SK-N-SH (cell line): ENCODE measurements at regions not wholly inside any gene's neighbourhood (a gene's known extent, or its start where the extent isn't known, plus 50 kb on each side); places are given as distances from the start of the nearest gene placed in this dataset.

Experiments
- CTCF ChIA-PET: fragments of 300-600, 350-600 bp; formaldehyde crosslinking; extraction: SDS; loops from one replicate; lab custom pipeline; 2021; lab: Yijun Ruan, JAX
- POLR2A ChIA-PET: fragments of 350-600 bp; sonication (Branson Sonifier 250); formaldehyde crosslinking; extraction: SDS; loops from one replicate; lab custom pipeline; 2020; ENCODE audit warnings: antibody characterized with exemption, inconsistent platforms; lab: Yijun Ruan, JAX
- DNase-seq: peaks from one replicate; pipeline ENCODE4 v3.0.0; 2012
- H2AFZ ChIP-seq: fragments of 200-600 bp; sonication (generic); 2 replicates; pipeline ENCODE4 v1.8.1; 2016; ENCODE audit warnings: antibody characterized with exemption, mild to moderate bottlenecking, low read depth
- H3F3A ChIP-seq: fragments of 200-600 bp; sonication (generic); replicated peaks from 2 replicates; pipeline ENCODE3; 2016; ENCODE audit warnings: antibody characterized with exemption, mild to moderate bottlenecking; ENCODE audit not compliant: insufficient read depth
- H3K27ac ChIP-seq, 2 experiments: fragments of 200-500 bp in 1 of 2; fragments of 200-600 bp in 1 of 2; sonication (Bioruptor generic) in 1 of 2; sonication (generic), shearing (Covaris generic) in 1 of 2; 2 replicates each; pipeline versions ENCODE4 v1.5.1 to v1.6.1; 2014 to 2016; ENCODE audit warnings: low read depth in 2 of 2, inconsistent platforms in 1 of 2, low read length in 1 of 2, mild to moderate bottlenecking in 1 of 2, mixed read lengths in 1 of 2
- H3K27me3 ChIP-seq: fragments of 200-600 bp; sonication (generic), shearing (Covaris generic); 2 replicates; pipeline ENCODE4 v1.6.1; 2016; ENCODE audit warnings: mixed run types; ENCODE audit not compliant: insufficient read depth
- H3K36me3 ChIP-seq, 2 experiments: fragments of 200-500 bp in 1 of 2; fragments of 200-600 bp in 1 of 2; sonication (Bioruptor generic) in 1 of 2; sonication (generic) in 1 of 2; replicated peaks in 1 of 2; 2 replicates each; pipeline versions ENCODE3 to v1.5.1; 2014 to 2016; ENCODE audit warnings: low read length in 1 of 2, mild to moderate bottlenecking in 1 of 2; ENCODE audit not compliant: insufficient read depth in 2 of 2, control insufficient read depth in 1 of 2
- H3K4me1 ChIP-seq, 2 experiments: fragments of 200-500 bp in 1 of 2; fragments of 200-600 bp in 1 of 2; sonication (Bioruptor generic) in 1 of 2; sonication (generic), shearing (Covaris generic) in 1 of 2; 2 replicates each; pipeline versions ENCODE4 v1.5.1 to v1.6.1; 2014 to 2016; ENCODE audit warnings: low read depth in 1 of 2, low read length in 1 of 2, mixed run types in 1 of 2; ENCODE audit not compliant: insufficient read depth in 2 of 2, control insufficient read depth in 1 of 2
- H3K4me2 ChIP-seq: fragments of 200-600 bp; sonication (generic), shearing (Covaris generic); 2 replicates; pipeline ENCODE4 v1.6.1; 2017; ENCODE audit warnings: mixed run types
- H3K4me3 ChIP-seq, 2 experiments: fragments of 200-500 bp in 1 of 2; fragments of 200-600 bp in 1 of 2; sonication (Bioruptor generic) in 1 of 2; sonication (generic), shearing (Covaris generic) in 1 of 2; 2 replicates each; pipeline versions ENCODE4 v1.5.1 to v1.8.1; 2014 to 2016; ENCODE audit warnings: low read depth in 2 of 2, inconsistent platforms in 1 of 2, low read length in 1 of 2, mild to moderate bottlenecking in 1 of 2, mixed read lengths in 1 of 2, moderate library complexity in 1 of 2
- H3K79me2 ChIP-seq: fragments of 200-600 bp; sonication (generic); 2 replicates; pipeline ENCODE4 v1.8.1; 2017; ENCODE audit warnings: mild to moderate bottlenecking; ENCODE audit not compliant: insufficient read depth
- H3K9ac ChIP-seq: fragments of 200-600 bp; sonication (generic); 2 replicates; pipeline ENCODE4 v1.6.1; 2017; ENCODE audit warnings: mixed run types
- H3K9me2 ChIP-seq: fragments of 200-600 bp; sonication (generic); 2 replicates; pipeline ENCODE4 v1.6.1; 2017; ENCODE audit warnings: mixed run types
- H3K9me3 ChIP-seq: fragments of 200-600 bp; sonication (generic); 2 replicates; pipeline ENCODE4 v1.6.1; 2017; ENCODE audit warnings: mixed run types, mild to moderate bottlenecking, moderate library complexity
- H4K20me1 ChIP-seq: fragments of 200-600 bp; sonication (generic); 2 replicates; pipeline ENCODE4 v1.6.1; 2017; ENCODE audit warnings: mild to moderate bottlenecking, mixed run types; ENCODE audit not compliant: insufficient read depth
- CHD2 ChIP-seq: fragments of 150-350 bp; IDR thresholded peaks from 2 replicates; pipeline ENCODE4 v1.6.1; 2018; ENCODE audit warnings: low read length; ENCODE audit not compliant: partially characterized antibody
- EP300 ChIP-seq, 2 experiments: IDR thresholded peaks; 2 replicates each; pipeline versions ENCODE4 v1.4.0 to v1.6.1; 2012; ENCODE audit warnings: borderline replicate concordance in 1 of 2, low read depth in 1 of 2, low read length in 1 of 2
- FOSL2 ChIP-seq: IDR thresholded peaks from 2 replicates; pipeline ENCODE4 v1.4.0; 2012; ENCODE audit warnings: low read depth, mild to moderate bottlenecking, moderate library complexity, borderline replicate concordance
- GABPA ChIP-seq: IDR thresholded peaks from 2 replicates; pipeline ENCODE4 v1.4.0; 2012; ENCODE audit warnings: low read depth, mild to moderate bottlenecking
- GATA2 ChIP-seq: sonication (generic); formaldehyde crosslinking; IDR thresholded peaks from 2 replicates; pipeline ENCODE4 v1.5.0; 2020; ENCODE audit warnings: mild to moderate bottlenecking, missing genetic modification reagents
- MEF2A ChIP-seq: IDR thresholded peaks from 2 replicates; pipeline ENCODE4 v1.4.0; 2012; ENCODE audit warnings: low read depth, borderline replicate concordance
- MXI1 ChIP-seq: IDR thresholded peaks from 2 replicates; pipeline ENCODE4 v1.6.1; 2012; ENCODE audit warnings: mild to moderate bottlenecking, low read depth, low read length, improper control_type of control experiment
- POLR2AphosphoS5 ChIP-seq: IDR thresholded peaks from 2 replicates; pipeline ENCODE4 v1.6.1; 2012; ENCODE audit warnings: low read depth, low read length
- RAD21 ChIP-seq: IDR thresholded peaks from 2 replicates; pipeline ENCODE4 v1.6.1; 2012; ENCODE audit warnings: mild to moderate bottlenecking, low read length
- RFX5 ChIP-seq: IDR thresholded peaks from 2 replicates; pipeline ENCODE4 v1.6.1; 2012; ENCODE audit warnings: mild to moderate bottlenecking, improper control_type of control experiment, low read length
- SIN3A ChIP-seq: IDR thresholded peaks from 2 replicates; pipeline ENCODE4 v1.6.1; 2012; ENCODE audit warnings: low read depth, mild to moderate bottlenecking, low read length, moderate library complexity, borderline replicate concordance
- SMC3 ChIP-seq: IDR thresholded peaks from 2 replicates; pipeline ENCODE4 v1.6.1; 2012; ENCODE audit warnings: low read depth, low read length, improper control_type of control experiment
- TAF1 ChIP-seq: IDR thresholded peaks from 2 replicates; pipeline ENCODE4 v1.6.1; 2012; ENCODE audit warnings: low read depth, mild to moderate bottlenecking, low read length, moderate library complexity, borderline replicate concordance
- TEAD4 ChIP-seq: IDR thresholded peaks from 2 replicates; pipeline ENCODE4 v1.4.0; 2012; ENCODE audit warnings: mild to moderate bottlenecking, borderline replicate concordance; ENCODE audit not compliant: insufficient read depth
- WGBS: methylation state at CpG from one replicate; pipeline ENCODE4 v1.1.6; 2017; ENCODE audit warnings: low lambda C conversion rate; 5-methylcytosine and 5-hydroxymethylcytosine counted together
- TF ChIP-seq, protein P1 (sequence below): IDR thresholded peaks from 2 replicates; pipeline ENCODE4 v1.4.0; 2012; ENCODE audit warnings: low read depth
- TF ChIP-seq, protein P2 (sequence below): fragments of 200-600 bp; sonication (generic); IDR thresholded peaks from 2 replicates; pipeline ENCODE4 v1.6.1; 2017; ENCODE audit warnings: antibody characterized with exemption, mild to moderate bottlenecking, moderate library complexity
- TF ChIP-seq, protein P3 (sequence below): fragments of 150-350 bp; IDR thresholded peaks from 2 replicates; pipeline ENCODE4 v1.6.1; 2016; ENCODE audit warnings: mild to moderate bottlenecking, low read depth, low read length
- TF ChIP-seq, protein P4 (sequence below): IDR thresholded peaks from 2 replicates; pipeline ENCODE4 v1.4.0; 2012; ENCODE audit warnings: low read depth, borderline replicate concordance
- TF ChIP-seq, protein P5 (sequence below): fragments of 150-350 bp; IDR thresholded peaks from 2 replicates; pipeline ENCODE4 v1.6.1; 2017; ENCODE audit warnings: antibody characterized with exemption, low read length, low read depth, borderline replicate concordance

DNA sequence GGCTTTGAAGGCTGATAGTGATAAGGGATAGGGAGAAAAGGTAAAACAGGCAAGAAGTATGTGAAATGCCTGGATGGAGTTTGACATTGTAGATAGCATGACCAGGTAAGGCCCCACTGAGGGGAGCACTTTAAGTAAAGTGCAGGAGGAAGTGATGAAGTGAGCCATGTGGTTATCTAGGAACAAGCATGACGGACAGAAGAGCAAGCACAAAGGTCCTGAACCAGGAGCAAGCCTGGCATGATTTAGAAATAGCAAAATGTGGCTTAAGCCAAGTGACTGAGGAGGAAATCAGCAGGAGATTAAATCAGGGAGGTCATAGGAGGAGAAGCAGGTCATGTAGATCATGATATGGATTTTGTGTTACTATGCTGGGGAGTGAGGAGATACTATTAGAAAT, 129.2 kb downstream of the GLUL start:
- Histone ChIP-seq H3K4me3 (no peak overlapping the region), H3K79me2 (no peaks in the 10 kb centered on the region), H3K9me3 (no peaks in the 10 kb centered on the region), H3F3A (no peaks in the 10 kb centered on the region), H3K4me2 (no peak overlapping the region), H3K9me2 (no peaks in the 10 kb centered on the region), H3K27me3 (no peaks in the 10 kb centered on the region), H2AFZ (no peak overlapping the region), H3K4me1 (peaks cover 0 to 6% of the 10 kb centered on the region in 2 experiments; a peak in 1 of 4 replicates), H3K36me3 (no peaks in the 10 kb centered on the region), H3K27ac (no peak overlapping the region), H3K9ac (no peak overlapping the region), H4K20me1 (no peaks in the 10 kb centered on the region)
- no peak for DNase-seq
- ChIA-PET POLR2A (no interaction called here), CTCF (no interaction called here)
- TF ChIP-seq RFX5: no peak
- TF ChIP-seq, protein P1, sequence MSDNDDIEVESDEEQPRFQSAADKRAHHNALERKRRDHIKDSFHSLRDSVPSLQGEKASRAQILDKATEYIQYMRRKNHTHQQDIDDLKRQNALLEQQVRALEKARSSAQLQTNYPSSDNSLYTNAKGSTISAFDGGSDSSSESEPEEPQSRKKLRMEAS: no peak
- no peak for TF ChIP-seq MXI1
- no peak for TF ChIP-seq SIN3A
- TF ChIP-seq SMC3: no peak
- TF ChIP-seq CHD2: no peak
- TF ChIP-seq, protein P2, sequence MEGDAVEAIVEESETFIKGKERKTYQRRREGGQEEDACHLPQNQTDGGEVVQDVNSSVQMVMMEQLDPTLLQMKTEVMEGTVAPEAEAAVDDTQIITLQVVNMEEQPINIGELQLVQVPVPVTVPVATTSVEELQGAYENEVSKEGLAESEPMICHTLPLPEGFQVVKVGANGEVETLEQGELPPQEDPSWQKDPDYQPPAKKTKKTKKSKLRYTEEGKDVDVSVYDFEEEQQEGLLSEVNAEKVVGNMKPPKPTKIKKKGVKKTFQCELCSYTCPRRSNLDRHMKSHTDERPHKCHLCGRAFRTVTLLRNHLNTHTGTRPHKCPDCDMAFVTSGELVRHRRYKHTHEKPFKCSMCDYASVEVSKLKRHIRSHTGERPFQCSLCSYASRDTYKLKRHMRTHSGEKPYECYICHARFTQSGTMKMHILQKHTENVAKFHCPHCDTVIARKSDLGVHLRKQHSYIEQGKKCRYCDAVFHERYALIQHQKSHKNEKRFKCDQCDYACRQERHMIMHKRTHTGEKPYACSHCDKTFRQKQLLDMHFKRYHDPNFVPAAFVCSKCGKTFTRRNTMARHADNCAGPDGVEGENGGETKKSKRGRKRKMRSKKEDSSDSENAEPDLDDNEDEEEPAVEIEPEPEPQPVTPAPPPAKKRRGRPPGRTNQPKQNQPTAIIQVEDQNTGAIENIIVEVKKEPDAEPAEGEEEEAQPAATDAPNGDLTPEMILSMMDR: no peak
- no peak for TF ChIP-seq TAF1
- TF ChIP-seq, protein P3, sequence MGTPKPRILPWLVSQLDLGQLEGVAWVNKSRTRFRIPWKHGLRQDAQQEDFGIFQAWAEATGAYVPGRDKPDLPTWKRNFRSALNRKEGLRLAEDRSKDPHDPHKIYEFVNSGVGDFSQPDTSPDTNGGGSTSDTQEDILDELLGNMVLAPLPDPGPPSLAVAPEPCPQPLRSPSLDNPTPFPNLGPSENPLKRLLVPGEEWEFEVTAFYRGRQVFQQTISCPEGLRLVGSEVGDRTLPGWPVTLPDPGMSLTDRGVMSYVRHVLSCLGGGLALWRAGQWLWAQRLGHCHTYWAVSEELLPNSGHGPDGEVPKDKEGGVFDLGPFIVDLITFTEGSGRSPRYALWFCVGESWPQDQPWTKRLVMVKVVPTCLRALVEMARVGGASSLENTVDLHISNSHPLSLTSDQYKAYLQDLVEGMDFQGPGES: no peak
- TF ChIP-seq MEF2A: no peak
- WGBS: 24% methylated on average over 1 of the region's 1 CpG

DNA sequence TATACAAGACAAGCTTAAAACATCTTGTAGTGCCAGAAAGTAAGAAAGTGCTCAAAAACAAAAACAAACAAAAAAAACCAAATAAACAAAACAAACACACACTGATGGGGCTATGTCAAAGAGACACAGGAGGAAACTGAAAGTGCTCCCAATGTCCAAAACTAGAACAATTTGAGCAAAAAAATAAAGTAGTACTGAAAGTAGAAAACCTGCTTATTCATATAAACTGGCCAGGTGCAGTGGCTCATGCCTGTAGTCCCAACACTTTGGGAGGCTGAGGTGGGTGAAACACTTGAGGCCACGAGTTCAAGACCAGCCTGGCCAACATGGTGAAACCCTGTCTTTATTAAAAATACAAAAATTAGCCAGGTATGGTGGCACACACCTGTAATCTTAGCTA, 129.9 kb downstream of the GLUL start:
- WGBS: 0% methylated on average over 1 of the region's 1 CpG
- no peaks in the 10 kb centered on the region for H3K36me3 ChIP-seq
- H3K79me2 ChIP-seq: no peaks in the 10 kb centered on the region
- no peaks in the 10 kb centered on the region for H3K27me3 ChIP-seq
- no peaks in the 10 kb centered on the region for H3K9me3 ChIP-seq
- DNase-seq: no peak
- H3K4me3 ChIP-seq: no peak overlapping the region
- H4K20me1 ChIP-seq: no peaks in the 10 kb centered on the region
- peaks cover 0 to 6% of the 10 kb centered on the region in 2 experiments; a peak in 1 of 4 replicates for H3K4me1 ChIP-seq
- no peaks in the 10 kb centered on the region for H3F3A ChIP-seq
- no peak overlapping the region for H3K4me2 ChIP-seq
- CTCF ChIA-PET: interaction anchor here (0.9 kb wide), 1 partner anchor 42 kb away, joined by 4 read pairs; no protein-coding TSS in a partner anchor
- POLR2A ChIA-PET: no interaction called here
- no peak overlapping the region for H2AFZ ChIP-seq
- no peak overlapping the region for H3K27ac ChIP-seq
- no peak overlapping the region for H3K9ac ChIP-seq
- no peaks in the 10 kb centered on the region for H3K9me2 ChIP-seq
- TF ChIP-seq, protein P2: no peak
- no peak for TF ChIP-seq TAF1
- TF ChIP-seq, protein P4, sequence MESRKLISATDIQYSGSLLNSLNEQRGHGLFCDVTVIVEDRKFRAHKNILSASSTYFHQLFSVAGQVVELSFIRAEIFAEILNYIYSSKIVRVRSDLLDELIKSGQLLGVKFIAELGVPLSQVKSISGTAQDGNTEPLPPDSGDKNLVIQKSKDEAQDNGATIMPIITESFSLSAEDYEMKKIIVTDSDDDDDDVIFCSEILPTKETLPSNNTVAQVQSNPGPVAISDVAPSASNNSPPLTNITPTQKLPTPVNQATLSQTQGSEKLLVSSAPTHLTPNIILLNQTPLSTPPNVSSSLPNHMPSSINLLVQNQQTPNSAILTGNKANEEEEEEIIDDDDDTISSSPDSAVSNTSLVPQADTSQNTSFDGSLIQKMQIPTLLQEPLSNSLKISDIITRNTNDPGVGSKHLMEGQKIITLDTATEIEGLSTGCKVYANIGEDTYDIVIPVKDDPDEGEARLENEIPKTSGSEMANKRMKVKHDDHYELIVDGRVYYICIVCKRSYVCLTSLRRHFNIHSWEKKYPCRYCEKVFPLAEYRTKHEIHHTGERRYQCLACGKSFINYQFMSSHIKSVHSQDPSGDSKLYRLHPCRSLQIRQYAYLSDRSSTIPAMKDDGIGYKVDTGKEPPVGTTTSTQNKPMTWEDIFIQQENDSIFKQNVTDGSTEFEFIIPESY: no peak
- TF ChIP-seq CHD2: no peak
- TF ChIP-seq TEAD4: no peak
- TF ChIP-seq GATA2: no peak
- no peak for TF ChIP-seq POLR2AphosphoS5
- TF ChIP-seq RAD21: no peak
- TF ChIP-seq EP300 (IDR thresholded peaks at IDR 0.05; ENCODE audit: borderline replicate concordance in 1 of 2, low read depth in 1 of 2, low read length in 1 of 2): no peak
- no peak for TF ChIP-seq SIN3A
- TF ChIP-seq, protein P5, sequence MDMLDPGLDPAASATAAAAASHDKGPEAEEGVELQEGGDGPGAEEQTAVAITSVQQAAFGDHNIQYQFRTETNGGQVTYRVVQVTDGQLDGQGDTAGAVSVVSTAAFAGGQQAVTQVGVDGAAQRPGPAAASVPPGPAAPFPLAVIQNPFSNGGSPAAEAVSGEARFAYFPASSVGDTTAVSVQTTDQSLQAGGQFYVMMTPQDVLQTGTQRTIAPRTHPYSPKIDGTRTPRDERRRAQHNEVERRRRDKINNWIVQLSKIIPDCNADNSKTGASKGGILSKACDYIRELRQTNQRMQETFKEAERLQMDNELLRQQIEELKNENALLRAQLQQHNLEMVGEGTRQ: no peak
- no peak for TF ChIP-seq MEF2A
- no peak for TF ChIP-seq GABPA
- TF ChIP-seq FOSL2: no peak
